OCI-LY7 (cell line): ENCODE measurements at regions not wholly inside any gene's neighbourhood (a gene's known extent, or its start where the extent isn't known, plus 50 kb on each side); places are given as distances from the start of the nearest gene placed in this dataset.
"Not testable (repeated sequence)": the region's sequence is repeated elsewhere in the genome, so short reads cannot be mapped to it uniquely, and the experiment has no call there.

ENCODE experiments used
- CTCF ChIP-seq: fragments of 200-600 bp; sonication (generic); conservative IDR thresholded peaks from 2 replicates; pipeline ENCODE4 v1.5.1; 2014; ENCODE audit warnings: mild to moderate bottlenecking, antibody characterized with exemption, low read length, moderate library complexity, mixed read lengths
- EZH2phosphoT487 ChIP-seq: fragments of 200-600 bp; sonication (generic); IDR thresholded peaks from 2 replicates; pipeline ENCODE4 v1.6.1; 2018; ENCODE audit warnings: low read depth, borderline replicate concordance, mild to moderate bottlenecking, mixed run types, antibody characterized with exemption, low read length, moderate library complexity, mixed read lengths

- TF ChIP-seq CTCF, EZH2phosphoT487: not testable (repeated sequence)
Observed at GRCh38 chr2:180691186-180691854, 289.1 kb upstream of the UBE2E3 start.
